Suppressor macrophage (primary cell): ENCODE measurements at regions not wholly inside any gene's neighbourhood (a gene's known extent, or its start where the extent isn't known, plus 50 kb on each side); places are given as distances from the start of the nearest gene placed in this dataset.

Source experiments
- DNase-seq, 4 experiments: peaks; one replicate each; pipeline ENCODE4 v3.0.0-alpha.2; 2020 to 2022

DNA sequence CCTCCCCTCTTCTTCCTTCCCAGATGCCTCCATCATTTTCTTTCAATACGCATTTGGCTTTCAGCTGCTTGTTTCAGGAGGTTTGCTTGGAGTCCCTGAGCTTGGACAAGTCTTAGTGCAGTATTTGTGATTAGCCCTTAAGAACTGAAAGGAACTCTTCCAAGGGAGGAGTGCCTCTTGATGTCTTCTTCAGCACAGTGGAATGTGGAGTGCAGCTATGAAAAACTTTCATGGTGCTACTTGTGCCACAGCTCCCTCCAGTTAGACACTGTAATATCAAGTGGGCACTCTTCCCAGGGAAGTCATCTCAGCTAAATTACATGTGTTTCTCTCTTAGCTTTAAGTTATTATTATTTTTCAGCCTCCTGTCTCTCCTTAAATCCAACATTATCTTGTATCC is 173.1 kb downstream of the NECTIN3 start:
- no peak for DNase-seq

DNA sequence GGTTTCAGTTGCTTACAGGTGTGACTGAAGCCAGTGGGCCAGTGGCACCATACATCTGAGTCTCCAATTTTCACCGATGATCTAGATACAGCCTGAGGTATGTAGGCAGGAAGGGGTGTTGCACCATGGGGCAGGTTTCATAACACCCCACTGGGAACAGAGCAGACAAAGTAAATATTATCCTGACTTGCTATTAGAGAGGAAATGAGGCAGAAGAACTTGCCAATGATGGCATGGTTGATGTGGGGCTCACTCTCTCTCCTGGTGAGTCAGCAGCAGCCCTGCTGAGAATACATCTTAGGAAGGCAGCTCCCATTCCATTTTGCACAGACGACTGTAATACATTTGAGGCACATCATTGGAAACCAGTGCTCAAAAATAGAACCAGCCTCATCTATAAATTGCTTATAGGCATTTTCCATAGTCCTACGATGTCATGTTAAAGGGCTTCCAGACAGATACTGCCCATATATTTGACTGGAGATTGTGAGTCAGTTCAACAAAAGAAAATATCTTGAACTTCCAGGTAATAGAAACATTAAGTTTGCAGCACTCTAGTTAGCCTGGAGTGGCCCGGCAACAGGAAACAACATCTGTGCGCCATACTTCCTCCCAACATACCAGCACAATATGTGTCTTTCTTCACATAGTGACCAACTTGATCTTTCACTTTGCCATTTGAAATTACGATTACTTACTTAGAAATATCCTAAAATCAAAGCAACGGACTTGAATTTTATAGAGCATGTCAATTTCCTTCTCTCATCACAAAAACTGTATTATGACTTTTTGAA is 175.5 kb downstream of the NECTIN3 start:
- no peak for DNase-seq

DNA sequence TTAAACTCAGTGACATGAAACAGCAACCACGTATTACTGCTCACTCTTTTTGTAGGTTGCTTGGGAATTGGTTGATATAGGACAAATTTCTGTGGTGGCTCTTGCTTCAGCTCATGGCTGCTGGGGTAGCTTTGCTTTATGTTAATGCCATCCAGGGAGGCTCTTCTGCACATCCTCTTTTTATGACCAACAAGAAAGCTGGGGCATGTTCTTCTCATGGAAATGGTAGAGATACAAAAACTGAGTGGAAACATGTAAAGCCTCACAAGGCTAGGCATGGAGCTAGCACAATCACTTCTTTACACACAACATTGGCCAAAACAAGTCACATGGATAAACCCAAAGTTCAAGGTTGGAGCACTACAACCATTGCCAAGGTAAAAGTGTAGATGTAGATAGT is 176.8 kb downstream of the NECTIN3 start:
- no peak for DNase-seq

DNA sequence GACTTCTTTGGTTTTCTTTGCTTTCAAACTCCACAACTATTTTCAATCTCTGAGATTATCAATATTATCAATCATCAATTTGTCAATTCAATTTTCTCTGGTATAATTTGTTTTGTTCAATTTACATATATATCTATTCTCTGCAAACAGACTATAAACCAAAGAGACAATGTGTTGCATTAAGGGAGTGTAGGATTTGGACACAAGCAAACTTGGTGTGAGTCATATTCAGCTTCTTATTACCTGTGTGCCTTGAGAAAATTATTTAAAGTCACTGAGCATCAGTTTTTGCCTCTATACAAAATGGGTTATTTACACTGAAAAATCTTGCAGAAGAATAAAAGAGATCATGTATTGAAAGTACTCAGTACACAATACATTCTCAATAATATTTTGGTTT is 177.8 kb downstream of the NECTIN3 start:
- DNase-seq: no peak

DNA sequence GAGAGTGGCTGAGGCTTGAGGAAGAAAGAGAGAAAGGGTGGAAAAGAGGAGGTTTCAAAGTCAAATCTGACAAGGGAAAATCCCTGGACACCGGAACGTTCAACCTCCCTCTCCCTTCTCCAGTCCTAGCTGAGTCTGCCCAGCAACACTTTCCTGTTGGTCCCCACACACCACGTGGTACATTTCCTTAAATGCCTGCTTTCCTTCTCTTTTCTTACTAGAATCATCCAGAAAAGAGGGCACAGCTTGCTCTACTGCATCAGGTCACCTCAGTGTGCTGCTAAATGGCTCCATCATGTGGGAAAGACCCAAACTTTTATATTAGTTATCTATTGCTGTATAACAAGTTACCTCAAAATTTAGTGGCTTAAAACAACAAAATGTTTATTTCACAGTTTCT is 181.2 kb downstream of the NECTIN3 start:
- DNase-seq: peak in 2 of 4 experiments; percentile 10 to 11

DNA sequence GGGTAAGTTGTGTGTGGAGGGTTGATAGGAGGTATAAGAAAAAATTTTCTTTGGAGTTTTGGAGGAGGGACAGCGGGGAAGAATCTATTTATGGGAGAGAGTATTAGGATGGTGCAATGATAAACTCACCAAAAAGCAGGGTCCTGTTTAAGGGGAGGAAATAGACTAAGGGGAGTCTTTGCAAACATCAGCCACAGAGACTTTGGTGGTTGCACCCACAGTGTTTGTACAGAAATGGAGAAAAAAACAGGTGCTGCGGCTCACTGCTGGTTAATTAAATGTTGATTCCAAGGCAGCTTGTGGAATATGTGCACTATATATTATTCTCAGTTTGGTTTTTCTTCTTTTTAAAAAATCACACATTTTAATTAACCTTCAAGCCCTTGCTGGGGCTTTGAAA is 182.1 kb downstream of the NECTIN3 start:
- no peak for DNase-seq

DNA sequence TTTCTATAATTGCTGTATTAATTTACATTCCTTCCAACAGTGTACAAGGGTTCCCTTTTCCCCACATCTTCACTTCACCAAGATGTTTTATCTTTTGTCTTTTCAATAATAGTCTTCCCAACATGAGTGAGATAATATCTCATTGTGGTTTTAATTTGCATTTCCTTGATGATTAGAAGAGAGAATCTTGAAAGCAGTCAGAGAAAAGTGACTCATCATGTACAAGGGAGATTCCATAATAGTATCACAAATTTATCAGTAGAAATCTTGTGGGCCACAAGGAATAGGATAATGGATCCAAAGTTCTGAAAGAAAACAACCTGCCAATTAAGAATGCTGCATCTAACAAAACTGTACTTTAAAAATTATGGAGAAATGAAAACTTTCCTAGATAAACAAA is 189.3 kb downstream of the NECTIN3 start:
- DNase-seq: no peak

DNA sequence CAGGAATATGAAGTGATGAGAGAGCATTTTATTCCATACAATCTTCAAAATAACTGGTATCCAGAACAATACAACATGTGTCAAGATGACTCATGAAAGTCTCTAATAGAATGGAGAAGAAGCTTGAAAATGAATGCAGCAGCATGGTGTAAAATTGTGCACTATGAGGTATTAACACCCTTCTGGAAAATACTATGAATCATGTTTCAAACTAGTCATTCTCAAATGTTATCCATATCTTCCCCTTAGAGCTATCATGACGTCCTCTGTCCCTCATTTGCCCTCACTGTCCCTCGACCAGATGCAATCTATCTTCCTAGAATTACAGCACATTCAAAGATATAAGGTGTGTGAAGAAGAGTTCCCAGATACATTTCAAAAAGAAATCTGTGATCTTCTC is 198.2 kb downstream of the NECTIN3 start:
- no peak for DNase-seq

DNA sequence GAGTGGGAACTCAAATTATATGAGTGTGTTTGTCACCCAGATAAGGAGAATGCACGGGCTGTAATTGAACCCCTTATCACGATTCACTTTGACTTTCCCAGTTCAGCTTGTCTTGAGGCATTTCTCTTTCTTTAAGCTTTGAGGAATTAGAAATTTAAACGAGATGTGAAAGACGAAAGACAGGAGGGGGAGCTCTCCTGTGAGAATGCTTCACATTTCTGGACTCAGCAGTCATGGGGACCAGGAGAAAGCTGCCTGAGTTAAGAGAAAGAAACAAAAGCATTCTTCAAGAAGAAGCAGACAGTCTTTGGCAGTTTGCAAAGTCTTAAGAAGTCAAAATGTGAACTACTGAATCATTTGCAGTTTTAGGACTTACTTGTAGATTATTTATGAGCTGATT is 205.6 kb downstream of the NECTIN3 start:
- peak in 1 of 4 experiments; percentile 3 for DNase-seq

DNA sequence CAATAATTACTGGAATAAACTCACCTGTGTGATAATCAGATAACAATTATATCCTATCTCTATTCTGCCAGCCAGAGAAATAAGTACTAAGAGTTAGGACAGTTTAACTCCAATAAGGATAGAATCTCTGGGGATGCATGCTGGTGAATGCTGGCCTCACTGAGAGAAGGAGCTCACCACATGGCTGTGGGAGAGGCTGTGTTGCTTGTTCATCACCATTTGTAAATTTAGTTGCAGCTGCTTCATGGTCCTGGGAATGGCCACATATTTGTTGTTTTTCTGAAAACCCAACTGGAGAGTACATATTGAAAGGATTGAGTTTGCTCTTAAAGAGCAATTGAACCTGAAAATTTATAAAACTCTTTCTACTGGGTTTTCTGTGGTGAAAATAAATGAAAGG is 207.3 kb downstream of the NECTIN3 start:
- no peak for DNase-seq

DNA sequence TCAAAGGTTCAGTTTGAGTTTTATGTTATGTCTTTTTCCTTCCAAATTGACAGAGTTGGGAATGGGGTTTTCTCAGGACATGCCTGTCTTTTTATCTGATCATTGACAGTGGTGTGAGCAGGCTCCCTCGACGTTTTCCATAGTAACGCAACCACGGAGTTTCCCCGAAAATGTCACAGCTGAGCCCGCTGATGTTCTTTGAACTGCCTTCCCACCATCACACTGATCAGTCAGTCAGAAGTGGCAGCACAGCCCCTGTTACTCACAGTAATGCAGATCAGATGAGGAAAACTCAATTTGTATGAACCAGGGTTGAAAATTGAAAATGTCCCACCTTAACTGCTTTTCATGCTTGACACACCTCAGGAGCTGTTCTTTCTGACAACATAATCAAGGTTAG is 210.4 kb downstream of the NECTIN3 start:
- no peak for DNase-seq

DNA sequence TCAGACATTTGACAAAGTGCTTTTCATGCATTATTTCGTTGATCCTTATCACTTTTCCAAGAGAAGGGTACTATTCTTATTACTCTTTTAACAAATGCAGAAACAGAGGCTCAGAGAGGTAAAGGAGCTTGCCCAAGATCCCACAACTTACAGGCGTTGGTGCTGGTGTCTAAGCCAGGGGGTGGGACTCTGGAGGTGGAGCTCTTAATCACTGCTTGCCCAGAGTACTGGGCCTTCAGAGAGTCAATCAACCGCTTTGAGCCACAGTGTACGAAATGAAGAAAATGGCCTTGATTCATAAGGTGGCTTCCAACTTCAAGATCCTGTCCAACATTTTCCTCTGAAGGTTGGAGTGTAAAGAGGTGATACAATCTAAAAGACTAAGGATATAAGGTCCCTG is 211.5 kb downstream of the NECTIN3 start:
- no peak for DNase-seq

DNA sequence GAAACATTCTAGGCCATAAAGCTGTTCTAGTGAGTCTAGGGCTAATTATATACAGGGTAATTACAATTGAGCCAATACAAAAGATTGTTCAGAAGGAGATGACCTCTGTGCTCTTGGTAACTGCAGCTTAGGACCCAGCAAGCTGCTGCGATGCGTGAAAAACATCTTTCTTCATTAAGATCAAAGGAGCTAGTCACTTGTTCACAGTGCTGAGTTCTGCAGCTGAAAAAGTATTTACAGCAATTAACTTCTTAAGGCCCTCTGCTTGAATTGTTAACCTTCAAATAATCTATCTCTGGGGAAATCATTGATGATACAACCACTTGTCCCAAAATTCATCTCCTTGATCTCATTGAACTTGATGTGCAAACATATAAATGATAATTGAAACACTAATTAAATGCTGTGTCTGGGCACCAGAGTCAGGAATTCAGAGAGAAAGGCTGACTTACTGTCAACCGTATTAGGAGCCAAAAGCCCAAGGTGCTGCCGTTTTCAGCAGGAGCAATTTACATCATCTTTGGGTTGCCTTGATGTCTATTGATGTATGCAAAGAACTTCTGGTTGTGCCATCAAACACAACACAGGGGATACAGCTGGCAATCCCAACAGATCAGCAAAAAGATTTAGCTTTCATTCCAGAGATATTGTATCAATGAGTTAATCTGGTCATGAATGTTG is 213.0 kb downstream of the NECTIN3 start:
- no peak for DNase-seq

DNA sequence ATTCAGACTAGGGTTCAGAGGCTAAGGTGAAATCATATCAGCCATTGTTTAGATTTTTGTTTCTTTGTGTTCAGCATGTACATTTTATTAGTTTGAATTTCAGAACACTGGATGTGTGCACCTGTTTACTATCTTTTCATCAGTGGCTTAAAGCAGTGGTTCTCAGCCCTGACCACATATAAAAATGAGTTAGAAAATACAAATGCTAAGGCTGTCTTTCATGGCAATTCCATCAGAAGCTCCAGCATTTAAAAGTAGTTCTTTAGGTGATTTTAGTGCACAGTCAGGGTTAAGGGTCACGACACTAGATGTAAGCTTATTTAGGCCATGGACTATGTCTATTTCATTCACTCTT is 213.5 kb downstream of the NECTIN3 start:
- DNase-seq: no peak

DNA sequence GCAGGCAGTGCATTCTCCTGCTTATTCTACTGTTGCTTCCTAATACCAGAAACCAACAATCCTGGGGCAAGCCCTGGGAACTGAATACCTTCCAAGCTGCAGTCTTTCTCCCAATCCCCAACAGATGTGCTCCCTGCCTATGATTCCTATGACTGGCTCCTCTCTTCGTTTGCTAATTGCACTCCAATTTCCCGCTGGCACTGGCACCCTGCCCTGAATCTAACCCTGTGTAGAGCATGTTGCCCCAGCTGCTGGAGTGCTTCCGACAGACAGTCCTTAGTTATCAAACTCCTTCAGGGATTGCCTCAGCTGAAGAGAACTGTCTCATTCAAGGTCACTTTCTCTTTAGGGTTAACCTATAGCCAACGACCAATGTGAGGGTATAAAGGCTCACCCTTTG is 214.1 kb downstream of the NECTIN3 start:
- no peak for DNase-seq

DNA sequence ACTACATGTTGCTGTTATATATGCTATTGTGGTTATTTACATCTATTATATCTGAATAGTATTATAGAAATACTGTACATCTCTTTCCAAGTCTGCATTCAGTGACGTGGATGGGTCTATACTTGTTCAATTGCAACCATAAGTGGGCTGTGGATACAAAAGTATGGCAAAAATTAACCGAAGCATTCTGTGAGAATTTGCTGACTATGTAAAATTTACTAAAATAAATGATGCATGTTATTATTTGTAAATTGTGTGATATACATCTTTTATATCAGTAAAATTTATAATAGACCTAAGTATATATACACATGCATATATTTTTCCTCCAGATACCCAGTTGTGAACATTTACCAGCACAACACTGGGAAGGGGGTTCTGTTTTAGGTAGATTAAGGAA is 215.1 kb downstream of the NECTIN3 start:
- no peak for DNase-seq

DNA sequence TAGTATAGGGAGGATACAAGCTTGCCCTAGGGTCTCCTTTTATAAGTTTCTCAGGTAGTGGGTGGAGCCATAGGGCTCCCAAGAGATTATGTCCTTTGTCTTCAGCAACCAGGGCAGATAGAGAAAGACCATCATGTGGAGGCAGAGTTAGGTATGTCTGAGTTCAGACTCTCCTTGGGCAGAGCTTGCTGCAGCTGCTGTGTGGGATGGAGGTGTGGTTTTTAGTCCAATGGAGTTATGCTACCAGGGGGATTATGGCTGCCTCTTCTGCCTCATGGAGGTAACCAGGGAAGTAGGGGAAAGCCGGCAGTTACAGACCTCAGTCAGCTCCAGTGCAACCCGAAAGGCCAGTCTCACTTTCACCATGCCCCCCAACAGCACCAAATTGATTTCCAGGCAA is 220.5 kb downstream of the NECTIN3 start:
- no peak for DNase-seq

DNA sequence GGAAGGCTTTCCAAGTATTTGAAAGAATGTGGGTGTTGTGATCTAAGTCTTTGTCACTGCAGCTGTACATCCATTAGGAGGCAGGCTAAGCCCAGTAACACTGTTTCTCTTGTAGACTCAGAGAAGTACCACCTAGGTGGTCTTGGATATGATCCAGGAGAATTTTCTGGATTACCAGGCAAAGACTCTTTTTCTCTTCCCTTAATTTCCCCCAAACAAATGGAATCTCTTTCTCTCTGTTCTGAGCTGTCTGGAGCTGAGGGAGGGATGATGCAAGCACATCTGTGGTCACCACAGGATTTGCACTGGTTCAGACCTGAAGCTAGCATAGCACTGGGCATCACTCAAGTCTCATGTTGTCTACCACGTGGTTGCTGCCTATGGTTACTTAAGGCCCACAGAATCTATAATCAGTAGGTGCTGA is 227.6 kb downstream of the NECTIN3 start:
- no peak for DNase-seq

DNA sequence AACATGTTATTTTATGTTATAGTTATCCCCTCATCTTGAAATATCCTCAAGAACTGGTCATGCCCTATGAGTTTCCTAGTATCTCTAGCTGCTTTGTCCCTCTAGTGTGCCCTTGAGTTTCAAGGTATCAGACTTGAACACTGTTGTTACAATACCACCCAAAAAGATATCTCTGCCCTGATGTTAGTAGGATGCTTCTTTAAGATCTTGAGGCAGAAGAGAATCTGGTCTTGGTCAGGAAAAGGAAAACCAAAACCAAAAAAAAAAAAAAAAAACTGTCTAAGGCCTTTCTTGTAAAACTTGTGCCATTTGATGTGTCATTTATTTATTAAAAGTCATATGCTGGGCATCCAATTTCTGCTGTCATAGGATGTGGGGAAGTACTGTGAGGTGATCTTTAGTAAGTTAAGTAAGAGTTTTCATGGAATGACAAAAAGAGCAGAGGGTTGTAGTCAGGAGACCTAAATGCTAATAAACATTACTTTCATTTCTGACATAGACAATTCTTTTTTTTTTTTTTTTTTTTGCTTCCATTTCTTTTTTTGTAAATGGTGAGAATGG is 229.7 kb downstream of the NECTIN3 start:
- DNase-seq: no peak

DNA sequence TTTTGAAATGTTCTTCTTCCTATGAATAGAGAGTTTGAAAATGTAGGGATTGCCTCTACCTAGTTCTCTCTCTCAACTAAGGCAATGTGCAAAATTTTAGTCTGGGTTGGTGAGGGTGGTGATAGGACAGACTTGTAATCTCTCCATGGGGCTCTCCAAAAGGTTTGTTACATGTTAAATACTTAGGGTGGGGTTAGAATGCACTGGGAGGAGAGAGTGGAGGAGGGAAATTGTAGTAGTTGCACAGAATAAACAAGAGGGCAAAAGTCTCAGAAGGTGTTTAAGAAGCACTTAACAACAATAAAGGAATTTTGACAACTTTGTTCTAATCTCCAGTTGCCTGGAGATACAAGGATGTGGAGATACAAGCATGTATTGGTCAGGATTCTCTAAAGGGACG is 230.4 kb downstream of the NECTIN3 start:
- DNase-seq: no peak

DNA sequence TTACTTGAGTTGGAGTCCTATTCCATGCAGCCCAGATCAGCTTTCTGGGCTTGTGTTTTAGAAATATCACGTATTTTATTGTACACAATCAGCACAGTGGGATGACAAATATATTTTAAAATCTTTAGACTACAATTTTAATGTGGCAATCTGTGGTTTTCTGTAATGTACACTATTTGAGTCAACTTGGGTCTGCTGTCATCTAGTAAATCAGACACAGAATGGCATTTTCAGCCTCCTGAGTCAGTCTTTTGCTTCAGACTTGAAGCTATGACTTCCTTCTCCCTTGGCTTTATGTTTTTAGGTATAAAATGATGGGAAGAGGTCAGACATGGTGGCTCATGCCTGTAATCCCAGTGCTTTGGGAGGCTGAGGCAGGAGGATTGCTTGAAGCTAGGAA is 232.1 kb downstream of the NECTIN3 start:
- DNase-seq: no peak

DNA sequence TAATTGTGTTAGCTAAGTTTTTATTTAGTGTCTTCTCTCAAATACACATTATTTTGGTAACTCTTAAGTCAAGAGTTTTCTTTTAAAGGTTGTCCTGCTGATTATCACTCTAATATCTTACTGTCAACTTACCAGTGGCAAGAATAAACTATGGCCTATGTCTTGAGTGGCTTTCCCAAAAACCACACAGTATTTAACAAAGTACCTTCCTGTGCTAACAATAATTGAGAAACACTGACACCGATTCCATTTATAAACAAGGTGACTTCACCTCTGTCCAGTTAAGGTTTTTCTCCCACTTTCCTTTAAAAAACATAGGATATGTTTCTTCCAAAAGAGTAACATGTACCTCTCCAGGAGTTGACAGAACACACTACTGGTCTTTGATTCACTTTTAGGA is 234.3 kb upstream of the CD96 start:
- no peak for DNase-seq

DNA sequence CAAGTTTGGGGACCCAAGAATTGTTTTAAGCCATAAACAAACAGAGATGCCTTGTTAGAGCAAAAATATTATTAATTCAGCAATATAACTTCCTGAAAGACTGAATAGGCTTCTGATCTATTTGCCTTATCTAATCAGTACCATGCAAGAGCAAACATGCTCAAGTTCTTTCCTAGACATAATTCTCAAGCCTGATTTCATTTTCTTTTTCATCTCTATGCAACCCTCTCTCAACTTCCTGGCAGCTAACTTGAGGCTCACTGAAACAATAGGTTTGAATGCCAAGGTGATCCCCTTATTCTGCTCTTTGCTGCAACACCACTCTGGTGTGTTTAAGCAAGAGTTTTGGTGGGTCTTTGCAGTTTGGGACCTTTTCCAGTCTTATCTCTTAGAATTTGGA is 230.9 kb upstream of the CD96 start:
- DNase-seq: no peak

DNA sequence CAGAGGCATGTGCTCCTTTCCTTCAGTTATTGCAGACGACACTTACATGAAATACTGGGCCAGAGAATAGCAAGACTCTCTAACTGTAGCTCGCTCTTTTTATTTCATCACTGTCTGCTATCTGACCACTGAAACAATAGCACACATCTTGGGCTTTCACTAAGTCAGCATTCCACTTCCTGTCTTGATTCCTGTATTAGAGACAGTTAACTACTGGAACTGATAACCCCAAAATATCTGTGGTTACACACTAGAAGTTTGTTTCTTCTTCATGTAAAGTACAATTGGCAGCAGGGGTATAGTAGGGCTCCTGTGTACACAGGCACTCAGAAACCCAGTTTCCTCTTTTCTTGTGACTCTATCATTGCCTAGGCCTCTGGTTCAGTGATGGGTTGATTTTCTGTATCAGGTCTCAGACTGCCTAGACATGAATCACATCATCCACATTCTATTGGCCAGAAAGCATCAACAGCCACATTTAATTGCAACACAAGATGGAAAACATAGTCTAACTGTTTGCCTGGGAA is 230.2 kb upstream of the CD96 start:
- peak in 1 of 4 experiments; percentile 11 for DNase-seq
